ENCODE measurements at regions not wholly inside any gene's neighbourhood (a gene's known extent, or its start where the extent isn't known, plus 50 kb on each side); places are given as distances from the start of the nearest gene placed in this dataset.

- Histone ChIP-seq H2BK5ac (ENCODE audit: low read length) (no peak overlapping the region), H3K23ac (ENCODE audit: low read depth, low read length, poor library complexity) (no peak overlapping the region), H3K14ac (ENCODE audit: low read length) (no peak overlapping the region), H3K4me1 (ENCODE audit: control insufficient read depth in 2 of 2, insufficient read depth in 1 of 2, low read depth in 1 of 2, low read length in 2 of 2) (peaks cover 0 to 5% of the 10 kb centered on the region in 2 donors), H4K8ac (ENCODE audit: low read depth, low read length) (no peak overlapping the region), H3K9me3 (replicated peaks in 1 of 2; ENCODE audit: control insufficient read depth in 2 of 2, insufficient read depth in 1 of 2, low read depth in 1 of 2, low read length in 2 of 2) (peaks cover 0 to 15% of the 10 kb centered on the region in 2 donors), H2AFZ (ENCODE audit: low read length) (no peak overlapping the region), H2AK5ac (ENCODE audit: low read depth, low read length) (no peak overlapping the region), H2BK120ac (ENCODE audit: low read depth, low read length) (no peak overlapping the region), H2BK12ac (ENCODE audit: low read length) (no peak overlapping the region), H3K4me2 (ENCODE audit: insufficient read depth, low read length, poor library complexity, severe bottlenecking) (no peak overlapping the region), H3K18ac (ENCODE audit: low read length) (no peak overlapping the region), H3K79me1 (ENCODE audit: low read depth, low read length) (peaks cover 2% of the 10 kb centered on the region), H3K27ac (replicated peaks; ENCODE audit: low read length) (no peak overlapping the region), H2BK15ac (ENCODE audit: low read length) (no peak overlapping the region), H3K36me3 (replicated peaks in 1 of 2; ENCODE audit: control insufficient read depth in 2 of 2, insufficient read depth in 2 of 2, low read length in 2 of 2) (no peaks in the 10 kb centered on the region), H3K9ac (ENCODE audit: low read depth, low read length, poor library complexity) (no peak overlapping the region), H3K4ac (ENCODE audit: low read length) (no peak overlapping the region), H3K27me3 (ENCODE audit: control insufficient read depth in 3 of 3, insufficient read depth in 3 of 3, low read depth in 1 of 3, low read length in 3 of 3) (no peaks in the 10 kb centered on the region), H4K91ac (ENCODE audit: low read depth, low read length, poor library complexity) (no peak overlapping the region), H3K4me3 (ENCODE audit: low read length in 2 of 2) (no peak overlapping the region)
- no peak for DNase-seq (ENCODE audit: low spot score)
- no CpG with 5 or more reads among the region's 2 CpGs for WGBS, 2 donors (ENCODE audit: extremely low coverage in 2 of 2, insufficient read length in 2 of 2, insufficient replicate concordance in 1 of 2)
These were observed 456.6 kb downstream of the SHQ1 start for GRCh38 chr3:72391659-72392058.

DNA sequence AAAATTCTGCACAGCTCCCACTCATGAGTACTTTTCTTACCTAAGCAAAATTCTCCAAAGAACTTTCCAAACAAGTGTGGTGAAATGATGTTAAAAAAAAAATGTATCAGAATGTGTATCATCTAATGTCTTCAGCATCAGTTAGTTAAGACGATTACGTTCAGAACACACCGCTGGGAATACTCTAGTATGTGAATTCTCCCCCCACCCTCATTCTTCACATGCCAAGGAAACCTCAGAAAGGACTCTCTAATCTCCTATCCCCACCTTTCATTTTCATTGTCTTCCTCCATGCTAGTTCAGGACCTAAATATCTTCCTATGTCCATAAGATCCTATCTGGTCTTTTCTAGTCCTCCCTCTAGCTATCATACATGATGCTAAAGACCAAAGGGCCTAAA, 457.4 kb downstream of the SHQ1 start:
- Histone ChIP-seq H3K27me3 (ENCODE audit: control insufficient read depth in 3 of 3, insufficient read depth in 3 of 3, low read depth in 1 of 3, low read length in 3 of 3) (no peaks in the 10 kb centered on the region), H2AFZ (ENCODE audit: low read length) (no peak overlapping the region), H2BK15ac (ENCODE audit: low read length) (no peak overlapping the region), H3K23ac (ENCODE audit: low read depth, low read length, poor library complexity) (no peak overlapping the region), H3K4me3 (ENCODE audit: low read length in 2 of 2) (no peak overlapping the region), H3K27ac (replicated peaks; ENCODE audit: low read length) (no peak overlapping the region), H3K4ac (ENCODE audit: low read length) (no peak overlapping the region), H3K18ac (ENCODE audit: low read length) (no peak overlapping the region), H3K9me3 (replicated peaks in 1 of 2; ENCODE audit: control insufficient read depth in 2 of 2, insufficient read depth in 1 of 2, low read depth in 1 of 2, low read length in 2 of 2) (peaks cover 0 to 11% of the 10 kb centered on the region in 2 donors), H3K14ac (ENCODE audit: low read length) (no peak overlapping the region), H3K79me1 (ENCODE audit: low read depth, low read length) (peaks cover 2% of the 10 kb centered on the region), H2AK5ac (ENCODE audit: low read depth, low read length) (no peak overlapping the region), H3K9ac (ENCODE audit: low read depth, low read length, poor library complexity) (no peak overlapping the region), H3K4me2 (ENCODE audit: insufficient read depth, low read length, poor library complexity, severe bottlenecking) (no peak overlapping the region), H2BK12ac (ENCODE audit: low read length) (no peak overlapping the region), H2BK120ac (ENCODE audit: low read depth, low read length) (no peak overlapping the region), H4K91ac (ENCODE audit: low read depth, low read length, poor library complexity) (no peak overlapping the region), H3K4me1 (ENCODE audit: control insufficient read depth in 2 of 2, insufficient read depth in 1 of 2, low read depth in 1 of 2, low read length in 2 of 2) (peaks cover 0 to 5% of the 10 kb centered on the region in 2 donors), H4K8ac (ENCODE audit: low read depth, low read length) (no peak overlapping the region), H3K36me3 (replicated peaks in 1 of 2; ENCODE audit: control insufficient read depth in 2 of 2, insufficient read depth in 2 of 2, low read length in 2 of 2) (no peaks in the 10 kb centered on the region), H2BK5ac (ENCODE audit: low read length) (no peak overlapping the region)
- WGBS, 2 donors (ENCODE audit: extremely low coverage in 2 of 2, insufficient read length in 2 of 2, insufficient replicate concordance in 1 of 2): no CpG with 5 or more reads among the region's 3 CpGs
- no peak for DNase-seq (ENCODE audit: low spot score)

DNA sequence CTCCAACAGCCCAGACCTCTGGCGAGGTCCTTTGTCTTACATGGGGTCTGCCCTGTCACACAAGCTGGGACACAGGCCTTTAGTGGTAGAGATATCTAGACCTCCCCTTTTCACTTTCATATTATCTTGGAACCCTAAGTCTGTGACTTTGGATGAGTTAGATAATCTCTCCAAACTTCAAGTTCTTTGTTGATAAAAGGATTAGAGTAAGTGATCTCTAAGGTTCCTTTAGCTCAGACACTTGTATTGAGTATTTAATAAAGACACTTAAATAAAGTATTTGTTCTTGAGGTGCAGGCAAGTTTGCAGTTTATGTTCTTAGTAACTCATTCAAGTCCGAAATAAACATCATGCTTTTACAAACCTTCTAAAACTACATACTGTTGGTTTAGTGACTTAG, 459.6 kb downstream of the SHQ1 start:
- H3K27ac ChIP-seq (replicated peaks; ENCODE audit: low read length): no peak overlapping the region
- H3K4ac ChIP-seq (ENCODE audit: low read length): no peak overlapping the region
- H2BK5ac ChIP-seq (ENCODE audit: low read length): no peak overlapping the region
- H2AK5ac ChIP-seq (ENCODE audit: low read depth, low read length): no peak overlapping the region
- H4K91ac ChIP-seq (ENCODE audit: low read depth, low read length, poor library complexity): no peak overlapping the region
- H3K4me3 ChIP-seq (ENCODE audit: low read length in 2 of 2): no peak overlapping the region
- H2BK12ac ChIP-seq (ENCODE audit: low read length): no peak overlapping the region
- H3K4me2 ChIP-seq (ENCODE audit: insufficient read depth, low read length, poor library complexity, severe bottlenecking): no peak overlapping the region
- H2BK15ac ChIP-seq (ENCODE audit: low read length): no peak overlapping the region
- no peak overlapping the region for H3K14ac ChIP-seq (ENCODE audit: low read length)
- DNase-seq (ENCODE audit: low spot score): no peak
- peaks cover 0 to 5% of the 10 kb centered on the region in 2 donors for H3K4me1 ChIP-seq (ENCODE audit: control insufficient read depth in 2 of 2, insufficient read depth in 1 of 2, low read depth in 1 of 2, low read length in 2 of 2)
- H2AFZ ChIP-seq (ENCODE audit: low read length): no peak overlapping the region
- no peaks in the 10 kb centered on the region for H3K9me3 ChIP-seq (replicated peaks in 1 of 2; ENCODE audit: control insufficient read depth in 2 of 2, insufficient read depth in 1 of 2, low read depth in 1 of 2, low read length in 2 of 2)
- H3K23ac ChIP-seq (ENCODE audit: low read depth, low read length, poor library complexity): no peak overlapping the region
- no peak overlapping the region for H4K8ac ChIP-seq (ENCODE audit: low read depth, low read length)
- no peaks in the 10 kb centered on the region for H3K36me3 ChIP-seq (replicated peaks in 1 of 2; ENCODE audit: control insufficient read depth in 2 of 2, insufficient read depth in 2 of 2, low read length in 2 of 2)
- no CpG with 5 or more reads among the region's 2 CpGs for WGBS, 2 donors (ENCODE audit: extremely low coverage in 2 of 2, insufficient read length in 2 of 2, insufficient replicate concordance in 1 of 2)
- H2BK120ac ChIP-seq (ENCODE audit: low read depth, low read length): no peak overlapping the region
- peaks cover 4% of the 10 kb centered on the region for H3K79me1 ChIP-seq (ENCODE audit: low read depth, low read length)
- H3K9ac ChIP-seq (ENCODE audit: low read depth, low read length, poor library complexity): no peak overlapping the region
- H3K18ac ChIP-seq (ENCODE audit: low read length): no peak overlapping the region
- H3K27me3 ChIP-seq (ENCODE audit: control insufficient read depth in 3 of 3, insufficient read depth in 3 of 3, low read depth in 1 of 3, low read length in 3 of 3): no peaks in the 10 kb centered on the region

DNA sequence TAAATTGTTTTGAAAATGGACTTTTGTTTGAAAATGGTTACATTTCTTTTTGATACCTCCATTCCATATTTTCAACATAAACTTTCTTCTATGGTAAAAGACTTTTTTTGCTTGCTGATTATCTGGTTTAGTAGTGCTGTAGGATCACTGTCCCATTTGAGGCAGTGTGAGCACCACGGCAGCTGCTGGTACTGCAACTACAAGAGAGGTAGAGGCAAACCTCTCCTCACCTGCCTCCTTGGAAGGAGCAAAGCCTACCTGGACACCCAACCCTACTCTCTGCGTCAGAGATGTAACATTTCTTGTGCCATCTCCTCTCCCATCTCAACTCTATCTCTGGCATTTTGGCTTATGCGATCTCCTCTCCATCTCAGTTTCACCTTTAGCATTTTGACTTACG, 460.1 kb downstream of the SHQ1 start:
- H2BK120ac ChIP-seq (ENCODE audit: low read depth, low read length): no peak overlapping the region
- H3K23ac ChIP-seq (ENCODE audit: low read depth, low read length, poor library complexity): no peak overlapping the region
- H3K4me1 ChIP-seq (ENCODE audit: control insufficient read depth in 2 of 2, insufficient read depth in 1 of 2, low read depth in 1 of 2, low read length in 2 of 2): peaks cover 0 to 5% of the 10 kb centered on the region in 2 donors
- no peaks in the 10 kb centered on the region for H3K9me3 ChIP-seq (replicated peaks in 1 of 2; ENCODE audit: control insufficient read depth in 2 of 2, insufficient read depth in 1 of 2, low read depth in 1 of 2, low read length in 2 of 2)
- no CpG with 5 or more reads among the region's 4 CpGs for WGBS, 2 donors (ENCODE audit: extremely low coverage in 2 of 2, insufficient read length in 2 of 2, insufficient replicate concordance in 1 of 2)
- no peak overlapping the region for H3K14ac ChIP-seq (ENCODE audit: low read length)
- no peak overlapping the region for H3K4me3 ChIP-seq (ENCODE audit: low read length in 2 of 2)
- H3K4ac ChIP-seq (ENCODE audit: low read length): no peak overlapping the region
- H3K79me1 ChIP-seq (ENCODE audit: low read depth, low read length): peaks cover 4% of the 10 kb centered on the region
- no peak overlapping the region for H3K18ac ChIP-seq (ENCODE audit: low read length)
- no peak overlapping the region for H3K27ac ChIP-seq (replicated peaks; ENCODE audit: low read length)
- DNase-seq (ENCODE audit: low spot score): no peak
- H2AFZ ChIP-seq (ENCODE audit: low read length): no peak overlapping the region
- no peak overlapping the region for H2BK15ac ChIP-seq (ENCODE audit: low read length)
- no peaks in the 10 kb centered on the region for H3K27me3 ChIP-seq (ENCODE audit: control insufficient read depth in 3 of 3, insufficient read depth in 3 of 3, low read depth in 1 of 3, low read length in 3 of 3)
- H3K9ac ChIP-seq (ENCODE audit: low read depth, low read length, poor library complexity): no peak overlapping the region
- no peak overlapping the region for H3K4me2 ChIP-seq (ENCODE audit: insufficient read depth, low read length, poor library complexity, severe bottlenecking)
- H4K91ac ChIP-seq (ENCODE audit: low read depth, low read length, poor library complexity): no peak overlapping the region
- H2AK5ac ChIP-seq (ENCODE audit: low read depth, low read length): no peak overlapping the region
- no peak overlapping the region for H2BK12ac ChIP-seq (ENCODE audit: low read length)
- no peaks in the 10 kb centered on the region for H3K36me3 ChIP-seq (replicated peaks in 1 of 2; ENCODE audit: control insufficient read depth in 2 of 2, insufficient read depth in 2 of 2, low read length in 2 of 2)
- H4K8ac ChIP-seq (ENCODE audit: low read depth, low read length): no peak overlapping the region
- no peak overlapping the region for H2BK5ac ChIP-seq (ENCODE audit: low read length)

All from neuronal stem cell (in vitro differentiated cells).